Gastrocnemius medialis (tissue), 4 donors: ENCODE measurements at regions not wholly inside any gene's neighbourhood (a gene's known extent, or its start where the extent isn't known, plus 50 kb on each side); places are given as distances from the start of the nearest gene placed in this dataset.
A peak's percentile ranks its signal among the peaks of the same experiment; 100 is the strongest.
"Not testable (repeated sequence)": the region's sequence is repeated elsewhere in the genome, so short reads cannot be mapped to it uniquely, and the experiment has no call there.

Source experiments
- ATAC-seq, 2 donors: fragments of 150-250 bp; one replicate each; pipeline ENCODE4 v1.9.1; 2016
- DNase-seq, 2 donors: peaks; one replicate each; pipeline ENCODE4 v3.0.0-alpha.2; 2019
- H3K27ac ChIP-seq, 4 donors: fragments of 200-600 bp; sonication (generic); 1 replicate in 1 of 4; 2 replicates in 3 of 4; pipeline ENCODE4 v1.5.1; 2016 to 2018; ENCODE audit warnings: mild to moderate bottlenecking in 2 of 4, moderate library complexity in 1 of 4
- H3K27me3 ChIP-seq, 3 donors: fragments of 200-600 bp; sonication (generic) in 2 of 3; 1 replicate in 1 of 3; 2 replicates in 2 of 3; pipeline versions ENCODE4 v1.5.1 to v1.6.0; 2016 to 2019; ENCODE audit warnings: mild to moderate bottlenecking in 1 of 3, moderate library complexity in 1 of 3
- H3K36me3 ChIP-seq, 2 donors: fragments of 200-600 bp; sonication (generic) in 1 of 2; one replicate each; pipeline ENCODE4 v1.5.1; 2017 to 2018
- H3K4me1 ChIP-seq, 2 donors: fragments of 200-600 bp; sonication (generic) in 1 of 2; one replicate each; pipeline ENCODE4 v1.5.1; 2016 to 2017; ENCODE audit warnings: mild to moderate bottlenecking in 2 of 2
- H3K4me3 ChIP-seq, 4 donors: fragments of 200-600 bp; sonication (generic) in 3 of 4; 1 replicate in 1 of 4; 2 replicates in 3 of 4; pipeline ENCODE4 v1.5.1; 2016 to 2019; ENCODE audit warnings: mild to moderate bottlenecking in 2 of 4
- H3K9me3 ChIP-seq, 3 donors: fragments of 200-600 bp; sonication (generic) in 2 of 3; 1 replicate in 1 of 3; 2 replicates in 2 of 3; pipeline ENCODE4 v1.5.1; 2016 to 2019
- POLR2A ChIP-seq, 2 donors: fragments of 450-650 bp; IDR thresholded peaks; one replicate each; pipeline ENCODE4 v1.6.1; 2017; ENCODE audit warnings: antibody characterized with exemption in 2 of 2, mild to moderate bottlenecking in 2 of 2, moderate library complexity in 2 of 2
- in situ Hi-C, 4 donors: fragments of 200-750 bp; cut with MboI; loops; one replicate each; pipeline versions ENCODE4 v1.15.0 to v1.8.0; 2017; ENCODE audit warnings: low sequenced_read_pairs in 4 of 4
- intact Hi-C: fragments of 100-400 bp; cut with DNase I; formaldehyde crosslinking; loops from one replicate; pipeline ENCODE4 v1.15.1; 2023; ENCODE audit warnings: low total_unique reads
- TF ChIP-seq, protein P1 (sequence below), 5 experiments: fragments of 450-650 bp in 3 of 5; fragments of 200-600 bp in 2 of 5; sonication (generic) in 2 of 5; IDR thresholded peaks in 4 of 5; conservative IDR thresholded peaks in 1 of 5; 1 replicate in 4 of 5; 2 replicates in 1 of 5; pipeline ENCODE4 v1.5.1; 2016 to 2019; ENCODE audit warnings: antibody characterized with exemption in 5 of 5, mild to moderate bottlenecking in 3 of 5, moderate library complexity in 3 of 5

DNA sequence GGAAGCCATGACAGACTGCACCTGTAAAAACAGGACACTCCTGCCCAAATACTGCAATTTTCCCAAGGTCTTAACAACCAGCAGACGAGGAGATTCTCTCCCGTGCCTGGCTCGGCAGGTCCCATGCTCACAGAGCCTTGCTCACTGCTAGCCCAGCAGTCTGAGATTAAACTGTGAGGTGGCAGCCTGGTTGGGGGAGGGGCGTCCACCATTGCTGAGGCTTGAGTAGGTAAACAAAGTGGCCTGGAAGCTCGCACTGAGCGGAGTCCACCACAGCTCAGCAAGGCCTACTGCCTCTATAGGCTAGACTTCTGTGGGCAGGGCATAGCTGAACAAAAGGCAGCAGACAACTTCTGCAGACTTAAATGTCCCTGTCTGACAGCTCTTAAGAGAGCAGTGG lies 80.3 kb downstream of the ANXA5 start:
- H3K27me3 ChIP-seq, DNase-seq, H3K27ac ChIP-seq, H3K4me1 ChIP-seq, H3K4me3 ChIP-seq, intact Hi-C loops, H3K9me3 ChIP-seq, ATAC-seq, H3K36me3 ChIP-seq, in situ Hi-C loops: not testable (repeated sequence)

DNA sequence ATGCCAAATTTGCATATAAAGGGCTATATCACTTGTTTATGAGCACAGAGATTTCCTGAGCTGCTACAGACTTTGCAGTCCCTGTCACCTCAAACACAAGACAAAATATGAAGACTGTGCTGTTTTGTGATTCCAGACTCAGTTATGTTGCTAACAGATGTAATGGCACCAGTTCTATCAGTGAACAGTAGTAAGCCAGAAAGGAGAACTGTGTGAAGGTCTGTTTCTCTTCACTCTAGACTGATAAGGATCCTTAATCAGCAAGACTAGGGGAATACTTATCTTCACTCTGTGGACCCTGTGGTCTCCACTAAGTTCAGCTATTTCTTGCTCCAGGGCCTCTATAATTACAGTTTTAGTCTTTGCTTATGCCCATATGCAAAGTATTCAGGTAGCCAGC lies 82.7 kb downstream of the ANXA5 start:
- intact Hi-C loops = no loop called here
- TF ChIP-seq, protein P1, sequence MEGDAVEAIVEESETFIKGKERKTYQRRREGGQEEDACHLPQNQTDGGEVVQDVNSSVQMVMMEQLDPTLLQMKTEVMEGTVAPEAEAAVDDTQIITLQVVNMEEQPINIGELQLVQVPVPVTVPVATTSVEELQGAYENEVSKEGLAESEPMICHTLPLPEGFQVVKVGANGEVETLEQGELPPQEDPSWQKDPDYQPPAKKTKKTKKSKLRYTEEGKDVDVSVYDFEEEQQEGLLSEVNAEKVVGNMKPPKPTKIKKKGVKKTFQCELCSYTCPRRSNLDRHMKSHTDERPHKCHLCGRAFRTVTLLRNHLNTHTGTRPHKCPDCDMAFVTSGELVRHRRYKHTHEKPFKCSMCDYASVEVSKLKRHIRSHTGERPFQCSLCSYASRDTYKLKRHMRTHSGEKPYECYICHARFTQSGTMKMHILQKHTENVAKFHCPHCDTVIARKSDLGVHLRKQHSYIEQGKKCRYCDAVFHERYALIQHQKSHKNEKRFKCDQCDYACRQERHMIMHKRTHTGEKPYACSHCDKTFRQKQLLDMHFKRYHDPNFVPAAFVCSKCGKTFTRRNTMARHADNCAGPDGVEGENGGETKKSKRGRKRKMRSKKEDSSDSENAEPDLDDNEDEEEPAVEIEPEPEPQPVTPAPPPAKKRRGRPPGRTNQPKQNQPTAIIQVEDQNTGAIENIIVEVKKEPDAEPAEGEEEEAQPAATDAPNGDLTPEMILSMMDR (IDR thresholded peaks at IDR 0.05 in 4 of 5, conservative IDR thresholded peaks at IDR 0.05 in 1 of 5) = no peak
- TF ChIP-seq POLR2A (IDR thresholded peaks at IDR 0.05) = no peak
- Histone ChIP-seq H3K36me3 (no peaks in the 10 kb centered on the region), H3K4me1 (no peaks in the 10 kb centered on the region), H3K27me3 (no peaks in the 10 kb centered on the region), H3K4me3 (no peak overlapping the region), H3K27ac (no peak overlapping the region), H3K9me3 (no peaks in the 10 kb centered on the region)
- in situ Hi-C loops = no loop called here
- no peak for ATAC-seq
- no peak for DNase-seq

DNA sequence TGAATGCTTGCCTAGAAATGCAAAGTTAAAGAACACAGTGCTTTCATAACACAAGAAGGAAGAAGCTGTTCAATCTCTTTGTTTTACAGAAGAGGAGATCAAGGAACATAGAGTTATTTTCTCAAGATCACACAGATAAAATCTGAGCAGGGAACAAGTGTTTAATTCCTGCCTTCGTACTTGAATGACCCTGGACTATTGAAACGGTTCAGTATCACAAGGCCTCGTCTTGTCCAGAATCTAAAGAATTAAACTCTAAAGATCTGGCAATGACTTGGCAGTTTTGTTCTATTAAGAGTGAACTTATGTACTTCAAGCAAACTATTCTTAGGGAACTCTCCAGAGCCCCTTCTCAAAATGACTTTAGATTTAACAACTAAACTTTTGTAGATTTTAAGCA lies 97.7 kb downstream of the ANXA5 start:
- intact Hi-C loops (no loop called here), in situ Hi-C loops (no loop called here)
- Histone ChIP-seq H3K9me3 (no peaks in the 10 kb centered on the region), H3K4me3 (no peak overlapping the region), H3K27me3 (no peaks in the 10 kb centered on the region), H3K4me1 (peaks cover 0 to 4% of the 10 kb centered on the region in 2 donors), H3K36me3 (no peaks in the 10 kb centered on the region), H3K27ac (peak overlapping the region in 3 of 4 donors; percentile 7 to 51 (median 33))
- TF ChIP-seq, protein P1 (IDR thresholded peaks at IDR 0.05 in 4 of 5, conservative IDR thresholded peaks at IDR 0.05 in 1 of 5) = no peak
- no peak for TF ChIP-seq POLR2A (IDR thresholded peaks at IDR 0.05)
- ATAC-seq (peak; percentile 47 to 55), DNase-seq (no peak)

DNA sequence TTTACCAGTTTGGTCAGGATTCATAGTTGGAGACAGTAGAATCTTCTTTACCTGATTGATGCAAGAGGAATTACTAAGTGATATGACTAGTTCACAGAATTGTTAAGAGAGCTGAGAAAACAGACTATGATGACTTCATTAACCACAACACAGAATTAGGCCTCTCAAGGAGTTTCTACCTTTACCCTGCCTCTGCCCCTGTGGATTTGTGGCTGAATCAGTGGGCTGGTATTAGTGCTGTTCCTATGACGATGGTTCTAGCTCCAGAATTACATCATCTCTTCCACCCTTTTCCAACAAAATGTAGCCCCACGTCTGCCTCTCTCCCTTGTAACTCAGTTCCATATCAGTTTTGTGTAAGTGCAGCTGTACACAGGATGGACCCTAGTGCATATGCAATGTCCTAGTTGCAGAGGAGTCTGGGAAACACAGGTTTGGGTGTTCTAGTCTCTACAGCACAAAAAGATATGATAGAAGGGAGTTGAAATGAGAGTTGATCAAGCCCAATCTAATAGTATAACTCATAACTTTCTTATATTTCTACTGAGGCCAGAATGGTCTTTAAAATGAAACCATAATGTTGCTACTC lies 99.3 kb downstream of the ANXA5 start:
- Histone ChIP-seq H3K9me3 (no peaks in the 10 kb centered on the region), H3K36me3 (no peaks in the 10 kb centered on the region), H3K4me1 (peaks cover 0 to 4% of the 10 kb centered on the region in 2 donors), H3K27me3 (no peaks in the 10 kb centered on the region), H3K4me3 (no peak overlapping the region), H3K27ac (no peak overlapping the region)
- no peak for DNase-seq
- no peak for TF ChIP-seq POLR2A (IDR thresholded peaks at IDR 0.05)
- TF ChIP-seq, protein P1 (IDR thresholded peaks at IDR 0.05 in 4 of 5, conservative IDR thresholded peaks at IDR 0.05 in 1 of 5) = no peak
- in situ Hi-C loops (no loop called here), intact Hi-C loops (no loop called here)
- no peak for ATAC-seq

DNA sequence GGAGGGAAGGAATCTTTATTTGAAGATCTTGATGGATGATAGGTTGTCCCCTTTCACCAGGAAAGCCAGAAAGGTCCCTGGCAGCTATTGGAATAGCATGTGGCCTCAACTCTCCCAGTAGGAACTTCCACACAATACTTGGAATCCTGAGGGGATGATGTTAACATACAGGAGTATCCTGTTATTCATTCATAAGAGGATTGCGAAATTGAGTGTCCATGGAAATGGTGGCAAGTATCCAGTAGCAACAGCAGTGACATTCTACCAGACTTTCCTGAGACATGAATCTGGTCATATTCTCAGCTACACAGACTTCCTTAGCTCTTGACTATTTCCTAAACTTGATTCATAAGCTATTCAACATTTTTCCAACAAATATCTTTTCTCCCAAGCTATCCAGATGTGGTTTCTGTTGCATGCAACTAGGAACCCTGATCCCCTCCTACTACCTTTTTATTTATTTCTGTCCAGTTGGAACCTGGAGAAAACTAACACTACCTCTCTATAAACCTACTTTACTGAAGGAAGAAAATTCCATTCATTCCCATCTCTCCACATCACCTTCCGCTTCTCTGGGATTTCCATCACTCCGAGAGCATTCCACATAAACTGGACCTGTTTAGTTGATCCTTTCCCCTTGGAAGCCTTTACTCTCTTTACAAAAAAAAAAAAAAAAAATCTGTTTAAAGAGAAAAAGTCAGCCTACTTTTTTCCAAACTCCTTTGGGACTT lies 101.8 kb downstream of the ANXA5 start:
- ATAC-seq (peak; percentile 74 to 88), DNase-seq (no peak)
- intact Hi-C loops = loop anchor here (1.0 kb wide), 1 partner anchor 41 kb away; no protein-coding TSS in a partner anchor
- Histone ChIP-seq H3K4me1 (peaks cover 0 to 4% of the 10 kb centered on the region in 2 donors), H3K36me3 (no peaks in the 10 kb centered on the region), H3K9me3 (no peaks in the 10 kb centered on the region), H3K27me3 (no peaks in the 10 kb centered on the region), H3K4me3 (no peak overlapping the region), H3K27ac (peak overlapping the region; percentile 6 to 67 (median 52))
- TF ChIP-seq POLR2A (IDR thresholded peaks at IDR 0.05) = no peak
- TF ChIP-seq, protein P1 (IDR thresholded peaks at IDR 0.05 in 4 of 5, conservative IDR thresholded peaks at IDR 0.05 in 1 of 5) = no peak
- in situ Hi-C loops = no loop called here
